ENCODE measurements at regions not wholly inside any gene's neighbourhood (a gene's known extent, or its start where the extent isn't known, plus 50 kb on each side); places are given as distances from the start of the nearest gene placed in this dataset.

DNA sequence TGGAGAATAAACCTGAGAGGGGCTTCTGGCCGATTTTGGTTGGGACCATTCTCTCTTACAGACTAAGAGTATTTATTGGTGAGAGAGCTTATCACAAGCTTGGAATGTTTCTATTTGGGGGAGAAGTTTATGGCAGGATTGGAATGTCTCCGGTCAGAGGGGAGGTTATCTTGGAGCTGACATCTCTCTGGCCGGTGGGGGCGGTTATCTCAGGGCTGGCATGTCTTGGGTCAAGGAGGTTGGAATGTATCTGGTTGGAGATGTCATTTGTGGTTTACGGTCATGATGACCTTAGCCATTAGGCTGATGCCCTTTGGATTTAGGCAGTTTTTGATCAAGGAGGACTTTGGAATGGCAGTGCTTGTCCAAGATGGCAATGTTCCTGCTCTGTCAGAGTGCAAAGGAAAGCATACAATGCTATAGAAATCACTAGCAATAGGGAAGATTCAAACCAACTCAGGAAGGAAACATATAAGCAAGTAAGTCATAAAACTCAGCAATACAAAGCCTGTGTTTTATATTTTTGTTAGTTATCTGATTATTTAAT is 362.4 kb upstream of the LRATD1 start:
- TF ChIP-seq, protein P1, sequence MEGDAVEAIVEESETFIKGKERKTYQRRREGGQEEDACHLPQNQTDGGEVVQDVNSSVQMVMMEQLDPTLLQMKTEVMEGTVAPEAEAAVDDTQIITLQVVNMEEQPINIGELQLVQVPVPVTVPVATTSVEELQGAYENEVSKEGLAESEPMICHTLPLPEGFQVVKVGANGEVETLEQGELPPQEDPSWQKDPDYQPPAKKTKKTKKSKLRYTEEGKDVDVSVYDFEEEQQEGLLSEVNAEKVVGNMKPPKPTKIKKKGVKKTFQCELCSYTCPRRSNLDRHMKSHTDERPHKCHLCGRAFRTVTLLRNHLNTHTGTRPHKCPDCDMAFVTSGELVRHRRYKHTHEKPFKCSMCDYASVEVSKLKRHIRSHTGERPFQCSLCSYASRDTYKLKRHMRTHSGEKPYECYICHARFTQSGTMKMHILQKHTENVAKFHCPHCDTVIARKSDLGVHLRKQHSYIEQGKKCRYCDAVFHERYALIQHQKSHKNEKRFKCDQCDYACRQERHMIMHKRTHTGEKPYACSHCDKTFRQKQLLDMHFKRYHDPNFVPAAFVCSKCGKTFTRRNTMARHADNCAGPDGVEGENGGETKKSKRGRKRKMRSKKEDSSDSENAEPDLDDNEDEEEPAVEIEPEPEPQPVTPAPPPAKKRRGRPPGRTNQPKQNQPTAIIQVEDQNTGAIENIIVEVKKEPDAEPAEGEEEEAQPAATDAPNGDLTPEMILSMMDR (IDR thresholded peaks at IDR 0.05) = no peak
- H3K27ac ChIP-seq = no peak overlapping the region
- DNase-seq (ENCODE audit: low spot score) = no peak
- H3K4me3 ChIP-seq = no peak overlapping the region

DNA sequence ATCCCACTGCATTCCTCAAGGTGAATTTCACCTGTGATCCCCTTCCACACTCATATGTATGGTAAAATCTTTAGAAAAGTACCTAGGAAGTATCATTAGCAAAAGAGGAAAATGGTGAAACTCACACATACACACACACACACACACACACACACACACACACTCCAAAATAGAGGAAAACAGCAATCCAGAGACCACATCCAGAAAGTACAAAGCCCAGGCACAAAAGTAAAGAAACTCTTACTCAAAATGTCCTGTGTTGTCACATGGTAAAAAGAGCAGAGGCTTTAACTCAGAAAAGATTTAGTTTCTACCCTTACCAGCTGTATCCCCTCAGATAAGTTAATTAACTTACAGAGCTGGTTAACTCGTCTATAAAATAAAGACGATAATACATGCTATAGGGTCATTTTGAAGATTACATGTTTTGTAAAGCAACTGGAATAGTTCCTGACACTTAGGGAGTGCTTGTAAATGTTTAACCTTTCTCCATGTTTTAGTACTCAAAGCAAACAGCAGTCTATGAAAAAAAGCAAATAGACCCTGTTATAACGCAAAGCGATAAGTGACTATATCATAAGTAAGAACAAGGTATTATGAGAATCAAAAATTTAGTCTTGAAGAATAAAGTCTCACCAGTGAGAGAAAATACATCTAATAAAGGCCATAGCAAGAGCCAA is 360.0 kb upstream of the LRATD1 start:
- H3K27ac ChIP-seq = no peak overlapping the region
- TF ChIP-seq, protein P1 (IDR thresholded peaks at IDR 0.05) = no peak
- H3K4me3 ChIP-seq = no peak overlapping the region
- no peak for DNase-seq (ENCODE audit: low spot score)

DNA sequence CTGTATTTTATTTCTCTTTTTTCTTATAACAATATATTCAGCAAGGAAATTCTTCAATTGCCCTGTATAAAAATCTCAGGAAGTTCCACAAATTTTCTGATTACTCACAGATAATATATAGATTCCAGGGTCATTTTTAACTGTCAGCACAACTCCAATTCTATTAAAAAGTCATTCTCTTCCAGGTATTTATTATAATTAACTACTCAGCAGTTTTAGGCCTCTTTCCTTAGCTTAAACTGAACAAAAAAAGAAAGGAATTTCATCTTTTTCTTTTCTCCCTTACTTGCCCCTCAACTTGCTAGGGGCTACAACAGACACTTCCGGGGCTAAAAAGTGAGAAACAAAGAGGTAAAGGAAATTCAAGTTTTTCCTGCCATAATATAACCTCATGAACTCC is 358.9 kb upstream of the LRATD1 start:
- H3K4me3 ChIP-seq = no peak overlapping the region
- TF ChIP-seq, protein P1 (IDR thresholded peaks at IDR 0.05) = no peak
- no peak for DNase-seq (ENCODE audit: low spot score)

DNA sequence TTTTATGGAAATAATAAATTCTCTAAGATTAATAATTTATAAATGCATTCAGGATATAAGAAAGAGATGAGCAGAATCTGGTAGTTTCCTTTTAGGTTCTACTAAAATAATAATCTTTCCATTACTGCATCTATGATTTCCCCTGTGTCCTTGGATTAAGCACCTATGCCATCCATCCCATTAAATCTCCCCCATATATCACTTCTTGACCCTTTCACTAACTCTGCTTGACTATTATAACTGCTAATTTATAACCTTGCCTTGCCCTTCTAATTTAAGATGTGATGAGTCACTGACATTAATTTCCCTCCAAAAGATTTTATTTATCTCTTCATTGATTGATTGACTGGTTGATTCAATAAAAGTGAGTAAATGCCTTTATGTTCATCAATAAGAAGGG is 348.3 kb upstream of the LRATD1 start:
- DNase-seq (ENCODE audit: low spot score) = no peak
- TF ChIP-seq, protein P1 (IDR thresholded peaks at IDR 0.05) = no peak
- Histone ChIP-seq H3K27ac (no peak overlapping the region), H3K4me3 (no peak overlapping the region)

More for the DNA sequence above, 358.9 kb upstream of the LRATD1 start:
- H3K27ac ChIP-seq = no peak overlapping the region

DNA sequence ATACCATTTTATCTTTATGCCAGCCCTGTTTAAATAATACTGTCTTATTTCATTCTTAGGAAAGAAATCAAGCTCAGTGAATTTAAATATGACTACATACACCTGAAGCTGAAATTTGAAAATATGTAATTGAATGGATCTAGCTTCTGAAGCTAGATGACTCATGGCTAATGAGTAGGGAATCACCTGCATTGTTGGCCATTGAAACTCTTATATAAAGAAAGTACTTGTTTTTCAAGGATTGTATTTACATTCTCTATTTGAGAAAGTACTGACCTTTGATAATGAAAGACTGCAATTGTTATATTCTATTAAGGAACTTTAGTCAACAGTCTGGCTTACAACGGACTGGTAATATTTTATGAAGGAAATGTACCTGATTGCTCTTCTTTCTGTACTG is 346.7 kb upstream of the LRATD1 start:
- Histone ChIP-seq H3K4me3 (no peak overlapping the region), H3K27ac (no peak overlapping the region)
- DNase-seq (ENCODE audit: low spot score) = no peak
- TF ChIP-seq, protein P1 (IDR thresholded peaks at IDR 0.05) = no peak

DNA sequence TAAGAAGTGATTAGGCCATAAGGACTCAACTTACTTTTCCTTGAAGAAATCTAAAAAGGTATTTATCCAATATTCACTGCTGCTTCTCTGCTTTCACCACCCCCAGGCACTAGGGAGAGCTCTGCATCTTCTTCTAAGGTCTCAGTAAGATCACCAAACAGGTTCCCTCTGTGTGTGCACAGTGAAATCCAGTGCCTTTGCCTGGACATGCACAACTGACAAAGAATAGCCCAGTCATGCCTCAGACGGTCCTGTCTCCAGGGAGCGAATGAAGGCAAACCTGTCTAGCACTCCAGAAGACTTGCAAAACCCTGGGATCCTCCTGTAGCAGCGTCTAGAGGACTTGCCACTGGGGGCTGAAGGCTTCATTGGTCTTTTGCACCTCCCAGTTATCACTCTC is 344.5 kb upstream of the LRATD1 start:
- no peak overlapping the region for H3K4me3 ChIP-seq
- TF ChIP-seq, protein P1 (IDR thresholded peaks at IDR 0.05) = no peak
- H3K27ac ChIP-seq = no peak overlapping the region
- DNase-seq (ENCODE audit: low spot score) = no peak

DNA sequence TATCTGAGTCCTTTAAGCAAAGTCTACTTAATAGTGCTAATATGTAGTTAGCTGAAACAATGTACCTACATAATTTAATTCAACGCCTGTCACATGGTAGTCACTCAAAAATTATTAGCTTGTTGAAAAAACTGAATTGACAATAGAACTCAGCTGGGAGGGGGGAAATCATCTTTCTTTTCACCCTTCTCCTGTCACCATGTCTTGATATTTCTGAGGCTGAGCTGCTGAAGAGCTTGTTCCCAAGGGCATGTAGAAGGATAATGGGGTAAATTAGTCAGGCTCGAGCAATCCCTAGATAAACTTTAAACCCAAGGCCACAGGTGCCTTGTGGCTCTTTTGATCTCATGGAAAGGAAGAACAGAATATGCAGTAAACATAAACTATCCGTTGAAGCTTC is 339.6 kb upstream of the LRATD1 start:
- Histone ChIP-seq H3K27ac (no peak overlapping the region), H3K4me3 (no peak overlapping the region)
- DNase-seq (ENCODE audit: low spot score) = no peak
- TF ChIP-seq, protein P1 (IDR thresholded peaks at IDR 0.05) = no peak

Data from coronary artery (tissue), 2 donors.